ENCODE measurements at regions not wholly inside any gene's neighbourhood (a gene's known extent, or its start where the extent isn't known, plus 50 kb on each side); places are given as distances from the start of the nearest gene placed in this dataset.
A peak's percentile ranks its signal among the peaks of the same experiment; 100 is the strongest.
"Not testable (repeated sequence)": the region's sequence is repeated elsewhere in the genome, so short reads cannot be mapped to it uniquely, and the experiment has no call there.

DNA sequence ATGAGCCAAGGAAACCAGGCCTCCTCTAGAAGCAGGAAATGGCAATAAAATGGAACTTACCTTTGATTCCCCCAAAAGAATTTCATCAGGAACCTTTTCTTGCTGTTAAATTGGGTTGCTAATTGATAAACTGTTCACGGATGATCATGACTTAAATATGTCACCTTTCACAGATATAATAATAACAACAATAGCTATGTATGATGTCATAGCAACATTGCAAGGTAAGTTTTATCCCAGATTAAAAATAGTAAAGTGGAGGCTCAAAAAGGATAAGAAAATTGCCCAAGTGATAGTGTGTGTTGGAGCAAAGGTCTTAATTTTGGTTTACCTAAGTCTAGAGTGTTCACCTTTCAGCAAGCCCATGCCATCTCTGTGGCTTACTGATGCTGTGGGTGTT is 357.6 kb upstream of the CELF2 start:
- DNase-seq, result no peak

DNA sequence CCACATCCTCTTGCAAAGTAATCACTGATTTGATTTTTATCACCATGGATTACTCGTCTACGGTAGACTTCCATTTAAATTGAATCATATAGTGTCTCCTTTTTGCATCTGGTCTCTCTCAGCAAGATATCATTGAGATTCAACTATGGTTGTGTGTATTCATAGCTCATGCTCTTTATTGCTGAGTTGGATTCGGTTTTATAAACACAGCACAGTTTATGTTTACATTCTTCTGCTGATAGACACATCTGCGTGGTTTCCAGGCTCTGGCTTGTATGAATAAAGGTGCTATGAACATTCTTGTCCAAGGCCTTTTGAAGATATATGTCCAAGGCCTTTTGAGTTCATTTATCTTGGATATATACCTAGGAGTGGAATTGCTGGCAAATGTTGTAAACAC is 356.5 kb upstream of the CELF2 start:
- DNase-seq, result no peak

DNA sequence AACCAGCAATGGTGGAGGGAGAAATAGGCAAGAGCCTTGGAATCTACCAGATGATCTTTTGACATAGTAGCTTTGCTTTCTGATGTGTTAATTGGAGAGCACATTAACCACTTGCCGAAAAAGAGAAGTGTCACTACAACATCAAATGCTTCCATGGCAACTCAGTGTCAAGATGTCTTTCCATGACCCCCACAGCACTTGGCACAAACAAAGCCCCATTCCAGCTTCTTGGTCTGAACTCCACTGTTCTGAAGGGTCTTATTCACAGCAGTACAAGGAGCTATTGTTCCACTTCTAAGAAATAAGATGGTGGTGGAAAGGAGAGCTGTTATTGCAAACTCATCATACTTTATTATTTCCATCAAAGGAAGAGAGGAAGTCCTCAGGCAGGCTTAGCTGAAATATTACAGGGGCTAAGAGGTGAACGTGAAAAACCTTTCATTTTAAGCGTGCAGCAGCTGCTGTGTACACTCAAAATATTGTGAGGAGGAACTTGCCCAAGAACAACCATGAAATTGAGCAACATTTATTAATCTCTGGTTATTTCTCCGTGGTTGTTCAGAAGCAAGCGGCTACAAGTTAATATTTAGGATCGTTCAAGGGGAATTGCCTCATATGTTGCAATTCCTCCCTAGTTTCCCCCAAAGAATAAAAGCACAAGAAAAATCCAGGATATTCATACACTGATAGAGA is 354.8 kb upstream of the CELF2 start:
- DNase-seq, result no peak

DNA sequence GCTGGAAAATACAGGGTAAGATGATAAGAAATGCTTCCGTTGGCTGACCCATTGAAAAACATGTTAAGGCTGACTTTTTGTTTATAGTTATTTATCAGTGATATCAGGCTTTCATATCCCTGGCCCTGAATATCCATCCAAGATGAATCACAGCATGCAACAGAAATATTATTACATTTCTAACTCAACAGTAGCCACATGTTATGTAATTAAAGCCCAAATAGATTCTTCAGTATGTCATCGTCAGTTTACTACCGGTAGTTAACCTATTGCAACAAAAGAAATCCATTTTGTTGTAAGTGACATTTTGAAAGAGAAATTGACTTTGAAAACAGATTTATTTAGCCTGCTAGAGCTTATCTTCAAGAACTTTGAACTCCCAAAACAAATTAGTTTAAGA is 354.1 kb upstream of the CELF2 start:
- no peak for DNase-seq

DNA sequence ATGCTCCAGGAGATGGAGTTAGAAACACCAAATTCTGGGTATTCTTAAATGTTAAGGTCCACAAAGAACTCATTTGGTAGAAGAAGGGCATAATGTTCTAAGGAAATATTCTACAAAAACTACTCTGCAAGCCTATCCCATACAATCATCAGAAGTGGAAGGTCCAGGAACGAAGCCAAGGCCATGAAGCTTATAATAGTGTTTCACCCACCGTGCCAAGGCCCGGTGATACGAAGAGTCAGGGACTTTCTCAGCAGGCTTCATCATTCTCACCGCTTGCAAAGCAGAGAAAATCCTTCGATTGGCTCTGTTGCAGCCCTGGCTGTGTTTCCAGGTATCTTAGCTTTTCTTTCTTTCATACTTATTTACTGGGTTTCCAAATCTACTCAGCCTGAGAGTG is 351.9 kb upstream of the CELF2 start:
- DNase-seq, result no peak

DNA sequence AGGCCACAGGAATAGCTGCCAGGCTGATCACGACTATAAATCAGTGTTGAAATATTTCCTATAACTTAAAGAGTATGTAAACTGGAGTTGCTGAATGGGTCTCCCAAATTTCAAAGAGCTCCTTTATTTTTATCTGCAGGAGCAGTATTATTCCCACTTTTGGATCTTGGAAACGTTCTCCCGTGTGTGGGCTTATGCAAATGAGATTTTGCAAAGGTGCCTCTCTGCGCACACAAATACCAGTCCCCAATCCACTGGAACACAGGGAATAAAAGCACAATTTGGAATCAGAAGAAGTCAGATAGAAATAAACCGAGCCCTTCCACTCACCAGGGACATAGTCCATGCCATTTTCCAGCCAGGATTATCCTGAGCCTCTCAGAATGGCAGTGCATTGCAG is 350.2 kb upstream of the CELF2 start:
- no peak for DNase-seq

DNA sequence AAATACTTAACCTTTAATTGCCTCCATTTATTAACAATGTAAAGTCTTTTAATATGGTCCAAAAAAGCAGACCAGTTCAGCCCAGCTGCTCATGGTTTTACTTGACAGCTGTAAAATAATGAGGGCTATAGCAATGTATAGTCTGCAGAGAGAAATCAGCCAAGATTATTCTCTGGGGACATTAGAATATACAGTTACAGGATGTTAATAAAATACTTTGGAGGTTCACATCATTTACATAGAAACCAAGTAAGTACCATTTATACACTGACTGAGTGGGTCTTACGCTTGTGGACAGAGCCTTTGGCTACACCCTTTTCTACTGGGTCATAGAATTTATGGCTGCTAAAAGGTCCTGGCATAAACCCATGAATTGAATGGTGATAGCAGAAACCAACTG is 340.7 kb upstream of the CELF2 start:
- no peak for DNase-seq

DNA sequence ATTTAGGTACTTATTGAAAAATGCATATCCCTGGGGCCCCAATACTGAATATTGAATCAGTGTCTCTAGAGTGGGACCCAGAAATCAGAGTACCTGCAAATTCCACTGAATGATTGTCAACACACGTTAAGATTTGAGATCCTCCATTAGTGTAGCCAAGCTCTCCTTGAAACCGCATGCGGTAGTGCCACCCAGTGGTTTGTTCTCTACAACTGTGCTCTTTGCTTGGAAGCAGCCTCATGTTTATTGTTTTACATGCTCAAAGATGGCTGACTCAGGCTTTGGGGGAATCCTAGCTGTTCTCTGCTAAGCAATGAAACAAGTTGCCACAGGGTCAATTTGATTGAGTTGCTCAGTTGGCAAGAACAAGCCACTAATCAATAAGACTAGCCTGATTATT is 340.2 kb upstream of the CELF2 start:
- DNase-seq, result peak; percentile 54

DNA sequence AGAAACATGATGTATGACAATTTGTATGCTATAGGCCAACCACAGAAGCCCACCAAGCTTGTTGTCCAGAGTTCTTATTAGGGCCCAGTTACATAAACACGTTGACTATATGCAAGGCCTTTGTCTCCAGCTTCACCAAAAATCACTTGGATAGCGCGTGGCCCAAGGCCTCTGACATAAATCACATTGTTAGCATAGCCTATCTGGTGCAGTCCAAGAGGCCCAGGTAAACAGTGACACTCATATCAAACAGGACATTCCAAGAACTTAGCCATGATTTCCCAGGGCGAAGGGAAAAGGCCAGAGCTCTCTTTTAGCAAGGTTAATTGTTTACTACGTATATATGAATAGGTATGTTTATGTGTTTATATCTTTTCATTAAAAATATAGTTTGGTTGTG is 337.2 kb upstream of the CELF2 start:
- no peak for DNase-seq

DNA sequence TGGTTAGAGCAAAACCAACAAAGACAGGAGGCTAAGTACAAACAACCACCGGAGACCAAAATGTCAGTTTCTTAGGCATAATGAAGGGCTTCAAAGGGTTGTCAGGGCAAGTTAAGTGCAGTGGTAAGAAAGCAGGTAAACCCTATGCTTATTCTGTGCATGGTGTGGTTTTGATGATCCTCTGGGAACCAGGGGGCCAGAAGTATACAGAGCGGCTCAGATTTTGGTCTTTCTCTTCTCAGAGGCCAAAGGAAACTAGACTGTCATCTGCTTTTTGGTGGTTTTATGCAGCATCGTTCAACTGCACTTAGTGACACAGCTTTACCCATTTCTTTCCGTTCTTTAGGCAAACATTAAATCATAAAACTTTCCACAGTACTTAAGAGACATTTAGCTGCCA is 332.7 kb upstream of the CELF2 start:
- no peak for DNase-seq

DNA sequence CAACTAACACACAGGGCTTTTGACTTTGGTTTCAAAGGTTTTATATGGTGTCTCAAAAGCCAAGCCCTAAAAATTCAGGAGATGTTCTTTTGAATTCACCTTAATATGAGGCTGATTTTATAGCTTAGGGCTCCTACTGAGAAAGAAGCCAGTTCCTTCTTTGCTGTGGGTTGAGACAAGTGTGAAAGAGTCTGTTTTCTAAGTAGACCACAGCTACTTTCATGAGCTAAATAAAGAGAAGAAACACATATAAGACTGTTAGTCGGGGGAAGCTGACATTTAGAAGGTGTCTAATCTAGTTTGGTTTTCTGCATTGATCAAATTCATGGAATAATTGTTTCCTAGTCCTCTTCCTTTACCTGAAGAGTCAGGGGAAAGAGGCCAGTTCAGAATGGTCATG is 332.1 kb upstream of the CELF2 start:
- no peak for DNase-seq

DNA sequence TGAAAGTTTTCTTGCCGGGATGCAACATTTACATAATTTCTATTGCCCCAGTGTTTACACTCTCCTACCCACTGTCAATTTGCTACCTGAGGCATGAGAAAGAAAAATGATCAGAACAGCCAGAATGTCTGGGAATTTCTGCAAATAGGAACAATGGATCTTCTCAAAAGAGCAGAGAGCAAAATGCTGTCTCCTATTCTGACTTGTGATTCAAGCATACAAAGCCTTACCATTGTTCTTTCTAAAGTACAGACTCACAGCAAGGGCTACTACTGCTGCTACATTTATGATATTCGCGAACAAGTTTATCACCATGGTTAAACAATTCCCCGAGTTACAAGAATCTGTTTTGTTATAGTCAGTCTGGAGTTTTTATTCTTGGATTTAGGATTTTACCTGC is 329.9 kb upstream of the CELF2 start:
- DNase-seq, result no peak

DNA sequence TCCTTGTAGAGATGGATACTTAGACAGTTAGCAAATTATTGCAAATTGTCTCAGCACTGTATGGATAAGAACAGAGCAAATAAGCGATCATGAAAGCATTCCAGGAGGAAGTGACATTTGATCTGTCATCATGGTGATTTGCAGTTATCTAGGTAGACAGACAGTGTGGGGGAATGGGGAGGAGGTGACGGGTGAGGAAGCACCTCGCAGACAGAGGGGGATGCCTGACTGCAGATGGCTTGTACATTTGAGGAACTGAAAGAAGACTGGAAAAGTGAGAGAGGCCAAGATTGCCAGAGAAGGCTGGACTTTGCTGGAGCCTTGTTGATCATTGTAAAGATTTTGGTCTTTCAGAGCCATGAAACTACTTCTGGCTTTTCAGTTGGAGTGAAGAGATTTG is 318.2 kb upstream of the CELF2 start:
- DNase-seq, result no peak

DNA sequence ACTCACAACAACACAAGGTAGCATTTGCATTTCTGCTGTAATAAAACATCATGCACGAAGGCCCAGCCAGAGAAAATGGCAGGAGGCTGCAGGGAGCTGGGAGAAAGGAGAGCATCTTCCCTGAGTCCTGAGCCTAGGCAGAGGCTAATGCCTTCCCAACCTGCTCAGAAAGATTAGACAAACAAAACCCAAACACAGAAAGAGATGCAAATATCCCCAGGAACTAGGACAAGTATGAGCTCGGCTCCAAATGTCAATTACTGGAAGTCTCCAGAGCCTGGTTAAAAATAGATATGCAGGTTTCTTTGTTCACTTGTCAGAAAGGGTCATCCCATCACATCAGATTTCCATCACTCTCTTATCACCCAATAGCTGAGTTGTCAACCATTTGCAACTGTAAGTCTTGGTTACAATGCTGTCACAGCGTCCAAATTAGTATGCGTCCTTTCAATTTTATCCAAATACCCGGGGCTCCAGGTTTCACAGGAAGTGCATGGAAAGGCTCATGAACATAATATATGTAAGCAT is 316.5 kb upstream of the CELF2 start:
- no peak for DNase-seq

DNA sequence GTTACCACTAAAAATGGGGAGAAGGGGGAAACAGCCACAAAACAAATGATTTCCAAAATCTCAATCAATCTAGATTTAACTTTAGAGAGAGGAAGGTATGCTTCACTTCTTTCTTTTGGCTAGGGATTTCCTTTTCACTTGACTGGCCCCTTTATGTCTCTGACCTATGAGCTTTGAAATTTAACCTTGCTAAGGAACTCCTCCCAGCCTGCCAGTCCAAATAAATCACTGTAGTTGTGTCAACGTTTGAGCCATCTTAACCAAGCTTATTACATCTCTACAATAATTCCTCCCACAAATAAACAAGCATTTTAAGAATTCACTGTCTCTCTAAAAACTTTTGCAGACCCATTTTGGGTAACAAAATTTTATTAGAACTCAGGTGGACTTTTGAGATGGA is 315.5 kb upstream of the CELF2 start:
- DNase-seq, result no peak

DNA sequence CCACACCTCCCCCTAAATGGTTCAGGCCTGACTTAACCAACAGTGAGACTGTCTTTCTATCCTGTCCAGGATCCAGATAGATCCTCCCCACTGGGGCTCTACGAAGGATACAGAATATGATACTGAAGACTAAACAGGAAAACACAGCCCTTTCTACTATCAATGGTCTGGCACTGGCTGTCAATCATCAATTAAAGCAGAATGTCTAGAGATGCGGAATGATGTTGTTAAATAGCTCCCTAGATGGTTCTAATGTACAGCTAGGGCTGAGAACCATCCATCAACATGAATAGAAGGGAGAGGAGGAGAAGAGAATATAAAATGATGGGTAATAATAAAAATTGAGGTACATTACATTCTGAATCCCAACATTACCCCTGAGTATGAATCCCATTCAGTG is 314.3 kb upstream of the CELF2 start:
- no peak for DNase-seq

DNA sequence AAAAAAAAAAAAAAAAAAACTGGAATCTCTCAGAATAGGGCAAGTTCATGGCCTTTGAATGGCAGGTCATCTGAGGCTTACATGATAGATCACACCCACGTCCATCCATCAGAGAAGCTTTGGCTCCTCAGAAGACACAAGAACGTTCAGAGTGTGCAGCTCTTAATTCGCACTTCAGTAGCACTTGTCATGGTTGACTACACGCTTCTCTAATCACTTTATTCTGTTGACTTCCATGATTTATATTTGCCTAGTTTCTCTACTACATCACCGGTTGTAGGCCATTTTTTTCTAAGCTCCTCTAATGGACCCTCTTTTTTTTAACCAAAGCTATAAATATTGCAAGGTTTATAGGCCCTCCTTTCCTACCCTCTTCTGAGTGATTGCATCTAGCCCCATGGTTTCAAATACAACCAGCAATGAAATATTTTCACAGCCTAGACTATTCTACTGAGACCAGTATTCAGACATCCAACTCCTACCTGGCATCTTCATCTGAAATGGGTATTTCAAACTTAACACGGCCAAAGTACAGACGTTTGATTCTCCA is 305.4 kb upstream of the CELF2 start:
- DNase-seq, result no peak

DNA sequence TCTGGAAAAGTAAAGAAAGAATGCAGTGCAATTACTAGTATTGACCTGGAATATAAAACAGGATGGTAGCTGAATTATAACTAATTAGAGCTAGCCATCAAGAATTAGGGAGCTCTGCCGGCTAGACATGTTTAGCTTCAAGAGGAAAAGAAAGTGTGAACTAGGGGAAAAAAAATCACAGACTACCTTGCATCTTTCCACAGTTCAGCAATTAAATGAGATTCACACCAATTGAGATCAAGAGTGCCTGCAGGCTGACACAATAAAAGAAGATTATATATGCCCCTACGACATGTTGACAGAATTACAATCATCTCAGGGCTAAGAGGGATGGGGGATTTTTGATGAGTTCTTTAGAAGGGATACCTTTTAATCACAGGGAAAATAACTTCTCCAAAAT is 303.3 kb upstream of the CELF2 start:
- DNase-seq, result no peak

DNA sequence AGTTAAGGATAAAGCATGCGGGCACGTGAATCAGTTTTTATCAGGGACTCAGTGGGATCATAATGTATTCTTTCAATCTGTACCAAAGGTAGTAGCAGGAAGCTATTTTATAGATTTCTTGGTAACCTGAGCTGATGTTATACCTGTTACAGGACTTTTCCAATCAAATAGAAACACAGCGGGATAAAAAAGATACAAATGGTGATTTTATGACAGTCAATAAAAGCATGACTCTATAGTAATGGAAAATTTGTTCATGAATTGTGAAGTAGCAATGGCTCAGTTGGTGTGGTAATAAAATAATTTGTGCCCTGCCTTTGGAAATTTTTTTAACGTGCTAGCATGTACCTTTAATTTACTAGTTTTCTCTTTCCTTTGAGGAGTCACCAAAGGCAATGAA is 300.7 kb upstream of the CELF2 start:
- DNase-seq, result no peak

DNA sequence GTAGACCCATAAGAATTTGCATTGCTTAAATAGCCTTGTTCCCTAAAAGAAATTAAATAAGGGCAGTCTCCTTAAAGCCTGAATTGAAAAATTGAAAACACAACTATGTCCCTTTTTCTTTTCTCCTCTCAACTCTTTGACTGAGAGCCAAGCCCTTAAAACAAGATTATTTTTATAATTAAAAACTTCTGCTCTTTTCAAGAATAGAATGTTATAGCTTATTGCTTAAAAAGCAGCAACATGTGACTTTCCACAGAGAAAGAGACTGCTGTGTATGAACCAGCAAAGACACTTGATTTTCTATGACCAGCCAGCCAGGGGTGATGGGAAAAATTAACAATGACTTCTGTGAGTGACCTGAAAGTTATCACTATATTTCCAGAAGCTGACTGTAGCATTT is 295.2 kb upstream of the CELF2 start:
- no peak for DNase-seq

DNA sequence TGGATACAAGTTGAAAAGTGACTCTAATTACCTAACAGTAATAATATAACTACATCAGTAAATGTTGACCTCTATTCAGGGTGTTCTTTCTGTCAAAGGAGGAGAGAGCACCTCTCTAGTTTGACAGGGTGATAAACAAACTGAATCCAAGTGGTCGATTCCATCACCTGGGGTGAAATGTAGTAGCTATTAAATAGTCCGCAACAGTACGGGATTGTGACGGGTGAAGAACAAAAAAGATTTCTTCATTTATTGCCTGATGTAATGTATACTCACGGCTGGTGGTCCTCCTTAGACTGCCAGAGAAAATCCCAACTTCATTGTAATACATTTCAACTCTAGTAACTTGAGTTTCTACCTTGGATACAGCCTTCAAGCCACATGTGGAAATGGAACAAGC is 292.5 kb upstream of the CELF2 start:
- DNase-seq, result no peak

DNA sequence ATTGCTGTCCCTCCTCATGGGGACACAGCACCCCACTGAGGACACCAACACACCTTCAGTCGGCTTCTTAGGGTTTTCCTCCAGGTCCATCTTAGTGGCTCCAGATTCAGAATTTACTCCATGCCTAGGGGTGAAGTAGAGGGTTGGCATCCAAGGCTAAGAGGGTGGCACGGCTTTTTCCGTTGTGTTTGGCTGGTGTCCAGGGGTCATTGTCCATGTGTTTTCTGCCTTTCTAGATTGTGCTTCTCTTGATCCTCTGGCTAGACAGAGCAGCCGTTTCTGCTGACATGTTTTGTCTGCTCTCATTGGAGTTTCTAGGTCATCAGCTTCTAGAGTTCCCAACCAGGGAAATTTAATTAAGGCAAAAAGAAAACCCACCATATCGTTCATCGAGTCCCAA is 291.6 kb upstream of the CELF2 start:
- no peak for DNase-seq

DNA sequence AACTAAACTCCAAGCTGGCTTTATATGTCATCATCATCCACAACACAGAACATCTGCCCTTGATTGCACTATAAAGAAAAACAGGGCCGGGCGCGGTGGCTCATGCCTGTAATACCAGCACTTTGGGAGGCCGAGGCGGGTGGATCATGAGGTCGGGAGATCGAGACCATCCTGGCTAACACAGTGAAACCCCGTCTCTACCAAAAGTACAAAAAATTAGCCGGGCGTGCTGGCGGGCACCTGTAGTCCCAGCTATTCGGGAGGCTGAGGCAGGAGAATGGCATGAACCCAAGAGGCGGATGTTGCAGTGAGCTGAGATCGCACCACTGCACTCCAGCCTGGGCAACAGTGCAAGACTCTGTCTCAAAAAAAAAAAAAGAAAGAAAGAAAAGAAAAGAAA is 290.3 kb upstream of the CELF2 start:
- DNase-seq, result not testable (repeated sequence)

DNA sequence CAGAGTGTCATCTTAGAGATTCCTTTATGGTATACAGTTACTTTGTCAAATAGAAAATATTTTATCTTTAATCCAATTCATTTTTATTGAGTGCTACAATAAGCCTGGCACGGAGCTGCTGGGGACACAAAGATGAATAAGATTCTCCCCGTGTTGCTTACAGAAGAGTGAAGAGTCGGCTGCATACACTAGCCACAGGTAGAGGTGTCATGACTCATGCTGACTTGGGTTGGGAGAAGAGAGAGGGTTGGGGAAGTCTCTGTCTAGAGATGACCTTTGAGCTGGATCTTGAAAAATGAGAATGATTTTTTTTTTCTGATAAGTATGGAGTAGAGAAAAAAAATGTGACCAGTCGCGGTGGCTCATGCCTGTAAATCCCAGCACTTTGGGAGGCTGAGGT is 289.9 kb upstream of the CELF2 start:
- no peak for DNase-seq

DNA sequence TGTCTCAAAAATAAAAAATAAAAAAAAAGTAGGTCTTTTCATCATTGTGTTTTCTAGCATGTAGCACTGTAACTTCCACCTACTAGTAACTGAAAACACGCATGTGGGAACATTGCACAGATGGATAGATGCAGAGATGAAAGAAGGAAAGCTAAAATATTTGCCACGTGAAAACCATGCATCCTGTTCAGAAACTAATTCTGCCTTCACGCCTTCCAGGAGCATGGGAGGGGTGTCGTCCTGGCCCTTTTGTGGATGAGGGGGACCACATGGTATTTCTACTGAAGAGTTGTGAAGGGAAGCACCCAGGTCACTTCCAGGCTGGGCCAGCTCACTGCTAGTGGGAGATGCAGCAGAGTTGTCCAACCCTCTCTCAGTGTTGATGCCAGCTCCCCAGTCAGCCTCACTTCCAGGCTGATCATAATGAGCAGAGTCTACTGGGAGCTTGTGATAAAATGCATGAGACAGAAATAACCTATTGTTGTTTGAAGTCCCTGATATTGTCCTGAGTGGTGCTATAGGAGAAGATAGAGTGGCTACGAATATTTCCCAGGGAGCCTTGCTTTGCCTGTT is 287.1 kb upstream of the CELF2 start:
- DNase-seq, result no peak

Measured in hematopoietic multipotent progenitor cell treated with erythropoietin and hydrocortisone succinate and interleukin-3 and kit ligand, for 8 days (in vitro differentiated cells).